ENCODE measurements at regions not wholly inside any gene's neighbourhood (a gene's known extent, or its start where the extent isn't known, plus 50 kb on each side); places are given as distances from the start of the nearest gene placed in this dataset.
A peak's percentile ranks its signal among the peaks of the same experiment; 100 is the strongest.

GRCh38 chr2:37589298-37589697 is 82.1 kb downstream of the CDC42EP3 start:
- Histone ChIP-seq H3K4me3 (no peak overlapping the region), H3K36me3 (no peaks in the 10 kb centered on the region), H3K27ac (peak overlapping the region in 1 of 12 donors; percentile 40), H3K4me1 (peaks cover 0 to 60% (median 31%) of the 10 kb centered on the region in 12 donors), H3K27me3 (no peaks in the 10 kb centered on the region), H3K9me3 (peaks cover 0 to 10% (median 3%) of the 10 kb centered on the region in 12 donors)
- TF ChIP-seq CTCF (IDR thresholded peaks at IDR 0.05) = no peak
- no peak for TF ChIP-seq POLR2A (IDR thresholded peaks at IDR 0.05)
- WGBS, 4 donors = 96 to 98% (median 97%) methylated on average over 3 of the region's 3 CpGs
- DNase-seq (no peak), ATAC-seq (no peak)
- intact Hi-C loops (cut with DNase I) = no loop called here

GRCh38 chr2:37590119-37590571 is 81.3 kb downstream of the CDC42EP3 start:
- 67 to 71% (median 69%) methylated on average over 3 of the region's 3 CpGs for WGBS, 4 donors
- peak in 2 of 4 donors; percentile 32 to 87 for ATAC-seq
- TF ChIP-seq POLR2A (IDR thresholded peaks at IDR 0.05) (no peak), CTCF (IDR thresholded peaks at IDR 0.05) (no peak)

More at GRCh38 chr2:37590119-37590571, 81.3 kb downstream of the CDC42EP3 start:
- H3K4me3 ChIP-seq = no peak overlapping the region
- no peaks in the 10 kb centered on the region for H3K36me3 ChIP-seq
- H3K27ac ChIP-seq = peak overlapping the region in 2 of 12 donors; percentile 10 to 40
- no peaks in the 10 kb centered on the region for H3K27me3 ChIP-seq
- peaks cover 0 to 18% (median 4%) of the 10 kb centered on the region in 12 donors for H3K9me3 ChIP-seq
- intact Hi-C loops (cut with DNase I) = loop anchor here in 1 of 10 donors (5.0 kb wide), 1 partner anchor 62 kb away; no protein-coding TSS in a partner anchor
- peaks cover 0 to 53% (median 26%) of the 10 kb centered on the region in 12 donors for H3K4me1 ChIP-seq
- DNase-seq = no peak
